OCI-LY7 (cell line): ENCODE measurements at regions not wholly inside any gene's neighbourhood (a gene's known extent, or its start where the extent isn't known, plus 50 kb on each side); places are given as distances from the start of the nearest gene placed in this dataset.

ENCODE experiments used
- BruUV-seq: library from RNA; stranded (reverse); fragments of 400-500 nt; replicated peaks from 2 replicates; lab custom pipeline; 2021; lab: Mats Ljungman, UMichigan
- CTCF ChIA-PET: fragments of 300-600 bp; sonication (Branson Sonifier 250); formaldehyde crosslinking; loops from one replicate; lab custom pipeline; 2022; ENCODE audit warnings: antibody characterized with exemption; ENCODE audit not compliant: unreplicated experiment; lab: Charles Lee
- POLR2A ChIA-PET: fragments of 300-600 bp; sonication (Branson Sonifier 250); formaldehyde crosslinking; loops from one replicate; lab custom pipeline; 2022; ENCODE audit warnings: antibody characterized with exemption; lab: Charles Lee
- DNase-seq: peaks from one replicate; pipeline ENCODE4 v3.0.0-alpha.2; 2015; ENCODE audit warnings: low spot score
- H2AFZ ChIP-seq: fragments of 200-600 bp; sonication (generic), shearing (Covaris generic); 2 replicates; pipeline ENCODE4 v1.6.1; 2014; ENCODE audit warnings: mild to moderate bottlenecking, antibody characterized with exemption, low read length, moderate library complexity
- H3K27ac ChIP-seq: fragments of 200-600 bp; sonication (generic); 2 replicates; pipeline ENCODE4 v1.5.1; 2014; ENCODE audit warnings: mixed run types, low read depth, mild to moderate bottlenecking, moderate library complexity, low read length, inconsistent platforms; ENCODE audit not compliant: poor library complexity, severe bottlenecking
- H3K36me3 ChIP-seq: fragments of 200-600 bp; sonication (generic); 2 replicates; pipeline ENCODE4 v1.6.1; 2014; ENCODE audit warnings: mild to moderate bottlenecking, antibody characterized with exemption, low read length, moderate library complexity, mixed read lengths; ENCODE audit not compliant: insufficient read depth
- H3K4me1 ChIP-seq: fragments of 200-600 bp; sonication (generic); 2 replicates; pipeline ENCODE4 v1.5.1; 2014; ENCODE audit warnings: mild to moderate bottlenecking, low read length; ENCODE audit not compliant: insufficient read depth, poor library complexity, severe bottlenecking
- H3K4me2 ChIP-seq: fragments of 200-600 bp; sonication (generic); 2 replicates; pipeline ENCODE4 v1.6.1; 2014; ENCODE audit warnings: mild to moderate bottlenecking, low read length
- H3K4me3 ChIP-seq: fragments of 200-600 bp; sonication (generic); 2 replicates; pipeline ENCODE4 v1.5.1; 2014; ENCODE audit warnings: mild to moderate bottlenecking, low read depth, low read length; ENCODE audit not compliant: poor library complexity, severe bottlenecking
- H3K79me2 ChIP-seq: fragments of 200-600 bp; sonication (generic); 2 replicates; pipeline ENCODE4 v1.6.1; 2016; ENCODE audit warnings: low read depth, mild to moderate bottlenecking, low read length, moderate library complexity, mixed read lengths; ENCODE audit not compliant: insufficient read depth
- H3K9me2 ChIP-seq: fragments of 200-600 bp; sonication (generic); 2 replicates; pipeline ENCODE4 v1.6.1; 2016; ENCODE audit warnings: mild to moderate bottlenecking, low read length, mixed read lengths; ENCODE audit not compliant: insufficient read depth
- H3K9me3 ChIP-seq: fragments of 200-600 bp; sonication (generic); 2 replicates; pipeline ENCODE4 v1.6.1; 2014; ENCODE audit warnings: mild to moderate bottlenecking, mixed run types, low read length, mixed read lengths
- H4K20me1 ChIP-seq: fragments of 200-600 bp; sonication (generic); 2 replicates; pipeline ENCODE4 v1.6.1; 2014; ENCODE audit warnings: mild to moderate bottlenecking, antibody characterized with exemption, low read length, moderate library complexity, mixed read lengths; ENCODE audit not compliant: insufficient read depth
- CTCF ChIP-seq: fragments of 200-600 bp; sonication (generic); conservative IDR thresholded peaks from 2 replicates; pipeline ENCODE4 v1.5.1; 2014; ENCODE audit warnings: mild to moderate bottlenecking, antibody characterized with exemption, low read length, moderate library complexity, mixed read lengths
- EZH2phosphoT487 ChIP-seq: fragments of 200-600 bp; sonication (generic); IDR thresholded peaks from 2 replicates; pipeline ENCODE4 v1.6.1; 2018; ENCODE audit warnings: low read depth, borderline replicate concordance, mild to moderate bottlenecking, mixed run types, antibody characterized with exemption, low read length, moderate library complexity, mixed read lengths
- intact Hi-C: fragments of 100-400 bp; cut with micrococcal nuclease; formaldehyde crosslinking; loops from one replicate; pipeline ENCODE4 v1.10.0; 2022; ENCODE audit not compliant: unreplicated experiment

- no TSS peak for BruUV-seq
- CTCF ChIA-PET = no interaction called here
These were observed 169.9 kb downstream of the ZNF330 start for GRCh38 chr4:141390571-141390970.

GRCh38 chr4:141391293-141391692 lies 170.6 kb downstream of the ZNF330 start:
- no TSS peak for BruUV-seq
- Histone ChIP-seq H3K4me3 (no peak overlapping the region), H4K20me1 (no peaks in the 10 kb centered on the region), H3K9me2 (no peaks in the 10 kb centered on the region), H3K4me1 (no peaks in the 10 kb centered on the region), H3K36me3 (no peaks in the 10 kb centered on the region), H3K9me3 (no peaks in the 10 kb centered on the region), H3K4me2 (no peak overlapping the region), H3K79me2 (no peaks in the 10 kb centered on the region), H2AFZ (no peak overlapping the region), H3K27ac (no peak overlapping the region)
- ChIA-PET POLR2A (no interaction called here), CTCF (no interaction called here)
- no peak for DNase-seq
- TF ChIP-seq EZH2phosphoT487 (no peak), CTCF (no peak)
- intact Hi-C loops = no loop called here

More at GRCh38 chr4:141390571-141390970, 169.9 kb downstream of the ZNF330 start:
- POLR2A ChIA-PET = no interaction called here
- no peaks in the 10 kb centered on the region for H3K9me2 ChIP-seq
- no peaks in the 10 kb centered on the region for H4K20me1 ChIP-seq
- no peaks in the 10 kb centered on the region for H3K36me3 ChIP-seq
- no peaks in the 10 kb centered on the region for H3K79me2 ChIP-seq
- H3K27ac ChIP-seq = no peak overlapping the region
- no peak overlapping the region for H3K4me3 ChIP-seq
- TF ChIP-seq EZH2phosphoT487 = no peak
- no peaks in the 10 kb centered on the region for H3K9me3 ChIP-seq
- no peak for DNase-seq
- no peak overlapping the region for H2AFZ ChIP-seq
- intact Hi-C loops = no loop called here
- H3K4me1 ChIP-seq = no peaks in the 10 kb centered on the region
- no peak overlapping the region for H3K4me2 ChIP-seq

DNA sequence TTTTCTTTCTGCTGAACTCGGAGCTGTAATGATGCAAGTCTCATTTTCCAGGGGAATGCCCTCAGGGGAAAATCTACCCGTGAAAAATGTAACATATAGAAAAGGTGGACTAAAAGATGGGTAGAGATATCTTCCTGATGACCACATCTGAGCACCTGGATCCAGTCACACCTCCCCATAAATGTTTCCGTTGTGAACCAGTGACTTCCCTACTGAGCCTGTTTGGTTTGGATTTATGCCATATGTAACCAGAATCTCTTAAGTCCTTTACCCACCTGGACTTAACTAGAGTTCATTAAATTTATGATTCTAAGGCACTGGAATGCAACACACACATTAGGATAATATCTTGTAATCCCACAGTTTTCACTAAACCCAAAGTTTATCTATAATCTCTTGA lies 171.1 kb downstream of the ZNF330 start:
- Histone ChIP-seq H4K20me1 (no peaks in the 10 kb centered on the region), H3K4me2 (no peak overlapping the region)
- BruUV-seq = no TSS peak

More for the DNA sequence above, 171.1 kb downstream of the ZNF330 start:
- ChIA-PET CTCF (no interaction called here), POLR2A (interaction anchor here (0.7 kb wide), 1 partner anchor 221 kb away, joined by 3 read pairs; no protein-coding TSS in a partner anchor)
- TF ChIP-seq CTCF = no peak
- no peak for TF ChIP-seq EZH2phosphoT487
- Histone ChIP-seq H3K9me3 (no peaks in the 10 kb centered on the region), H3K9me2 (no peaks in the 10 kb centered on the region), H3K79me2 (no peaks in the 10 kb centered on the region), H2AFZ (no peak overlapping the region), H3K27ac (no peak overlapping the region), H3K4me1 (no peaks in the 10 kb centered on the region), H3K36me3 (no peaks in the 10 kb centered on the region), H3K4me3 (no peak overlapping the region)
- intact Hi-C loops = no loop called here
- no peak for DNase-seq
